Non-pigmented ciliary epithelial cell (primary cell): ENCODE measurements at regions not wholly inside any gene's neighbourhood (a gene's known extent, or its start where the extent isn't known, plus 50 kb on each side); places are given as distances from the start of the nearest gene placed in this dataset.
A peak's percentile ranks its signal among the peaks of the same experiment; 100 is the strongest.
"Not testable (repeated sequence)": the region's sequence is repeated elsewhere in the genome, so short reads cannot be mapped to it uniquely, and the experiment has no call there.

Experiments
- DNase-seq: peaks from one replicate; pipeline ENCODE4 v3.0.0-alpha.2; 2010; ENCODE audit warnings: low read depth

DNA sequence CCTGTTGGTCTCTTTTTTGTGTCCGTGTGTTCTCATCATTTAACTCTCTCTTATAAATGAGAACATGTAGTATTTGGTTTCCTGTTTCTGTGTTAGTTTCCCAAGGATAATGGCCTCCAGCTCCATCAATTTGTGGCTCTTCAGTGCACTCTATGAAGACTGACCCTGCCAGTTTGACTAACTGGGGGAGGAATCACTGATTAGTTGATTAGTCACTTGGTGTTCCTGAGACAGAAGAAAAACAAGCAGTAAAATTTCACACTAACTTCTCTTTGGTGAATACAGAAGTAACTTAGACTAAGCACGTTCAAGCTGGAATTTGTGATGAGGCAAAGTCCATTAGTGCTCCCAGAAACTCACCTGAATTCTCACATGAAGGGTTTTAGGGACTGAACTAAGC is 495.8 kb upstream of the RORB start:
- DNase-seq: no peak

DNA sequence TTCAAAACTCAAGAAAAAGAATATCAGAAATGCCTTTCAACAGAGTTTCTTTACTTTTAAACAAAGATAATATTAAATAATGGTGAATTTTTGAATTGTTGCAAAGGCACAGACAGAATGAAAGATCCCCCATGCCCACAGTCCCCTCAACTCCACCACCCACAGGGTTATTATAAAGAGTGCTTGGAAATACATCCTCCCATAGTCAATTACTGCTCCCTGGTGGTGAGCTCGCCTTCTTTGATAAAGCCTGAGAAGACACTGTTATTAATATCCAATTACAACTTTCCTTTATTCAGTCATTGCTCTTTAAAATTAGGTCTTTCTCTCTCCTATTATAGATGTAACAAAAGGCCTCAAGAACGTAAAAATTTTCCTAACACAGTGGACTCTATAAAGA is 490.2 kb upstream of the RORB start:
- DNase-seq: no peak

DNA sequence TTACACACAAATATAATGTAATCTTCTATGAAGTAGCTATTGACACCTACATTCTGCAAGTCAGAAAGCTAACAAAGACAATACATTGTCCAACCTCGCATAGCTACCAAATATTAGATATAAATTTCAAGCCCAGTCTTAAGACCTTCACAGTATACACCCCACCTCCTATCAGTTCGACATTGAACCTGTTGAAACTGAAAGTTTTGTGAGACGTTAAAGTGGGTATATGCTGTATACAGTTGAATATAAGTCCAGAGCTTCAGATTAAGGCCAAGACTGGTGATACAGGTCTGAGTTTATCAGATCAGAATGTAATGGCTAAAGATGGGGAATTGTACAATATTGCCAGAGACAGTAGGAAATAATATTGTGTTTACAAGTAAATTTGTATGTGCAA is 489.3 kb upstream of the RORB start:
- DNase-seq: no peak

DNA sequence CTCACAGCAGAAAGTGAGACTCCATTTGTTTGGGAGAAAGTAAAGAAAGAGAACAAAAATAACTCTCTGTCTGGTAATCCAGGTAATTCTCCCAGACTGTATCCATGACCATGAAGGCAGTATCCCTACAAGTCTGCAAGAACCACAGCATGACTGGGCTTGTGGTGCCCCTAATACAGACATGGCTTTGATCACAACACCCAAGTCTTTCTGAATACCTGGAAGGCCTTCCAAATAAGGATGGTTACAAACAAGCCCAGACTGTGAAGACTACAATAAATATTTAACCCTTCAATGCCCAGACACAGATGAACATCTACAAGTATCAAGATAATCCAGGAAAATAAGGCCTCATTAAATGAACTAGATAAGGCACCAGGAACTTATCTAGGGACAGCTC is 481.1 kb upstream of the RORB start:
- no peak for DNase-seq

DNA sequence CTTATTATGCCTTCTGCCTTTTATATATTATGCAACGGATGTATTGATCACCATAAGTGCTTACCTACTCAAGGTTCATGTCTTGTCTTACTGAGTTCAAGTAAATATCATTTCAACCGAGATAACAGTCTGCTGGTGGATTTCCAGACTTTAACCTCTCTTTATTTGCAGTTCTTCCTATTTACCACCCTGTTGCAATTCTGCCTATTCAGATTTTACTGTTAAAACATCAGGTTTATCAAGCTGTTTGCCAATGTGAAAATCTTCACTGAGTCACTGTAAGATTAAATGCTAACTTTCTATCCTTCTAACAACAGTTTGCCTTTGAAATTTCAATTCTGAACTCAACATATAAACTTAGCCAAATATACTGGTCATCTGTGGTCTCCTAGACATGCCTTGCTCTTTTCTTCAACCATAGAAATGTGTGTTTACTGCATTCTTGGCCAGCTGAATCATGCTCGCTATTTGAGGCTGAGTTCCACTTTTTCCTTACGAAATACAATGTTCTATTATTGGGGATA is 471.7 kb upstream of the RORB start:
- peak; percentile 85 for DNase-seq

DNA sequence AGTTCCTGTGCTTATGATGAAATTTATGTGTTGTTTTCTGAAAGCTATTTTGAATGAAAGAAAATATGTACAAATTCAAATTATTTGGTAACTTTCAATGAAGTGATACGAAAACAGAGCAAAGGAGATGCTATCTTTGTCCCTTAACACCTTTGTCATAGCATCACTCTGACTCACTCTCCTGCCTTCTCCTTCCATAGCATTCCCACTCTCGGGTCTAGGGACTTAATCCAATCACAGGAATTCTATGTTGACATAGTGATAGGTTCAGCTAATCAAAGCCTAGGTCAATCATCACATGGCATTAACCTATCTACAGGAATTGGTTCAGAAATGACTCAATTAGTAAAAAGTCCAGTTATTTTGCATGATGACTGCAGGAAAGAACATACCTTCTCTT is 464.7 kb upstream of the RORB start:
- DNase-seq: no peak

DNA sequence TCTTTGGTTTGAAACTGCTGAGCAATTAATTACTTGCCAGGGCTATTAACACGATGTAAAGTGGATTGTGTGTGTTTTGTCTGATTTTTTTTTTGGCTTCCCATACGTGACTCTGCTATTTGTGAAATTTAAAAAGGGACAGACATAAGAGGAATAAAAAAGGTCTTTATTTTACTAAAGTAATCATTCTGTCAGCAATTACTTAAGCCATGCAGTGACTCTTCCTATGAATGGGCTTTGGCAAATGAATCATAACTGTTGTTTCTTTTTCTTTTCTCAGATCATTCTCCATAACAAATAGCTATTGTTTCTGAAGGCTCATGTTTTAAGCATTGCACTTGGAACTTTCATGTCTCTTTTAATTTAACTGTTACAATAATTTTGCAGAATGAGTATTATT is 461.3 kb upstream of the RORB start:
- no peak for DNase-seq

DNA sequence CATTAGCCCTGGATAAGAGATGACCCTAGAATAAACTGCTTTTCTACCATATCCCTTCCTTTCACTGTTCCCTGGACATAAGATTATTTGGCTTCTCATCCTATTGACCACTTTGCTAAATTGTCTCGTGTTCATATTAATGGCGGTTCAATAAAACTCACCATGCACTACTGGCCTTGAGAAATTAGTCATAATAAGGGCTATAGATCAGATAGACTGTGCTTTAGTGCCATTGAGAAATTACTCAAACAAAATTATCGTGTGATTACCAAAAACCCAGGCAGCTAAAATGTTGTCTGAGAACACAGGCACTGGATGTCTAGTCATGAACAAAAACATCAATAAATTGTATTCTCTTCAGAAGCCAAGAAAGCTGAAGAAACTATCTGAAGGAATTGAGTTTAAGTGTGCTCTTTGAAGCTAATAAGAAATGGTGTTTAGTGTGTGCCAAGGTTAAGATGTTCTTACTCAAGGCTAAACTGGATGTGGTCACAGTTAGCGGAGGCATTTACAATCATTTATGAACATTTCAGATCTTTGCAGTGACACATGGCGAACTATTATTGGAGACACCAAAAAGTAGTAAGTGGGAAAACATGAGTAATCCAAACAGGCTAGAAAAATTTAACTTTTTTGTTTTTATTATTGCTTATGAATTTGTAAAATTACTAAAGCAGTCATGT is 460.4 kb upstream of the RORB start:
- peak; percentile 37 for DNase-seq

DNA sequence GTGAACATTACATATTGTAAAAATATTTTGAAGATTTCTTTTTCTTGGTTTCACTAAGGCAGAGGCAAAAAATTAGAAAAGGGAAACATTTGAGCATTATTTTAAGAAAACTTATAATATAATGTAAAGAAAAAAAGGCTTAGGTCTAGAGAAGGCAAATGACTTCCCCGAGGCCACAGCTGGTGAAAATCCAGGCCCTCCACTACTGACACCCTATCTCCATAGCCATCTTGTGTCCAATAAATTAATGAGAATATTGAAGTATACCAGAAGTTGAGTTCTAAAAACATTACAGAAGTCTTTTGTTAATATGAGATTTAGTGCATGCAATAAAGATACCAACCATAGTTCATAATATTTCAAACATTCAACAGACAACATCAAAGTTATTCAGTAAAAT is 459.9 kb upstream of the RORB start:
- no peak for DNase-seq

DNA sequence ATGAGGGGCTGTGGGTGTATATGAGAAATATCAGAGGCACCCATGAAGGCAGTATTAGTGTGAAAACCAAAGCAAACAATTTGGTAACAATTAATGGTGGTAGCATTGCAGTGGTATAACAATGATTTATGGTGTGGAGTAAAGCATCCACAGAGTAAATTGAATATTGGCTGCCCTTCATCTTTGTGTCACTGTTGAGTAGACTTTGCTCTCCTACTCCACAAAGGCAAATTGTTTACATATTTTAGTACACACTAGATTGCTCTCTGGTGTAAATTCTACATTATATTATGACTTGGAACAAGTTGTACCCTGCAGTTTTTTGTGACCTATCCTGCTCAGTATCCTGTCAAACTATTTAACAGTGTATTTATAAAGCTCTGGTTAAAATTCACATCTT is 455.5 kb upstream of the RORB start:
- no peak for DNase-seq

DNA sequence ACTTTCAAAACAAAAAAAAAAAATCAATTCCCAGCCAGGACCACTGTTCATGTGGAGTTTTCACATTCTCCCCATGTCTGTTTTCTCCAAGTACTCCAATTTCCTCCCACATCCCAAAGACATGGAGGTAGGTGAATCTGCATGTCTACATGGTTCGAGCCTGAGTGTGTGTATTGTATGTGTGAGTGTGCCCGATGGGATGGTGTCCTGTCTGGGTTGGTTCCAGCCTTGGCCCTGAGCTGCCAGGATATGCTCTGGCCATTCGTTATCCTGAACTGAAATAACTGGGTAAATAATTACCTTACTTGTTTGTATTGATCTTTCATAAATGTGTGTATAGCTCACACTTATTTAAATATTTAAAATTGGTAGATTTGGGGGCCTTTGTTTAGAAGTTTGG is 452.3 kb upstream of the RORB start:
- no peak for DNase-seq

DNA sequence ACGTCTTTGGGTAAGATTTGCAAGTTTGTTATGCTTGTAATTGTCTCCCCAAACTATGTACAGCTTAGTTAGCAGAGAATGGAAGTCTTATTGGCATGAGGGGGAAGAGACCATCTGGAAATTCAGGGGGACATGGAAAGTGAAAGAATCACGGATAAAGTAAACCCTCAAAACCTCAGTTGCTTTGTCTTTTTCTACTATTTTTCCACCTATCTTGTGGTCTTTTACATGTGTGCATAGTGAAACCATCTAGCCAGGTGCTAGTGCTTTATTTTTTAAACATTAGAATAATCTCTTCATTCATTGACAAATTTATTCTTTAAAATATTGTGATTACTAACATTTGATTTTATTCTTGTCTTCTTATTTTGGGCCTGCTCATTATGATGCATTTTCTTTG is 441.1 kb upstream of the RORB start:
- DNase-seq: no peak

DNA sequence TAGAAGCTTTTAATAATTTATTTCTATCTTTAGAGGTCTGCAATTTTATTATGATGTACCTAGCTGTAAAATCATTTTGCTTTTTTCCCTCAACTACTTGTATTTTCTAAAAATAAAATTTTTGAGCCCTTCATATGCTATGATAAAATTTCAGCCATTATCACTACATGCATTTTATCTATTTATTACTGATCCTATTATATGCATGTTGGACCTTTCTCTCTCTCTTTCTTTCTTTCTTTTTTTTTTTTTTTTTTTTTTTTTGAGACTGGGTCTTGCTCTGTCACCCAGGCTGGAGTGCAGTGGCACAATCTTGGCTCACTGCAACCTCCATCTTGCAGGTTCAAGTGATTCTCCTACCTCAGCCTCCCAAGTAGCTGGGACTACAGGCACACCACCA is 440.1 kb upstream of the RORB start:
- DNase-seq: not testable (repeated sequence)

DNA sequence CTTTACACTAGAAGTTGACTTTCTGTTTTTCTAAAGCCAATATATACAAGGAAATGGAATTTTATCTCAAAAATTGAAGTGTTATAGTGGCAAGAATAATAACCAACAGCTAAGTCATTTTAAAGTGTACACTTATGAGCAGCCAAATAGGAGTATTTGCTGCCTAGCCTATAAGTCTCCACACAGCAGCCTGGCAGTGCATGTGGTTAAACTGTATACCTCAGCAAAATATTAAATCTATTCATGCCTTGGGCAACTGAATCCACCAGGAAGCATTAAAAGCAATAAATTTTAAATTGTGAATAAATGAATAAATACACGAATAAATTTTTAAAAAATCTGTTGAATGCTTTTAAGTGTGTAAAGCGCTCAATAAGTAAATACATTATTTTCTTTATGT is 432.4 kb upstream of the RORB start:
- no peak for DNase-seq

DNA sequence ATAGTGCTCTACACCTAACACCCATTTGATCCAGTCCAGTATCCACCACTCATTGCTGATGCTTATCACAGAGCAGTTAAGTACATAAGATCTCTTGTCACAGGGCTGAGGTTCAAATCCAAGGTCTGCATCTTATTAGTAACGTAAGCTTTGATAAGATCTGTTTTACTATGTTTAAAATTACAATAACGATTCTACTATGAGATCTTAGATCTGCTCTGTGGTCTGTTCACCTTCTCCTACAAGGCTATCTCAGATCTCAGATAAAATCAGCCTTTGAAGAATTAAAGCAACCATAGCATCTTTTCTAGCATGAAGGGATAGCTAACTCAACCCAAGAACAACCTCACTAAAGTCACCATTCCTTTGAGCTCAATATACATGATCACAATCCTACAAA is 431.0 kb upstream of the RORB start:
- DNase-seq: no peak

DNA sequence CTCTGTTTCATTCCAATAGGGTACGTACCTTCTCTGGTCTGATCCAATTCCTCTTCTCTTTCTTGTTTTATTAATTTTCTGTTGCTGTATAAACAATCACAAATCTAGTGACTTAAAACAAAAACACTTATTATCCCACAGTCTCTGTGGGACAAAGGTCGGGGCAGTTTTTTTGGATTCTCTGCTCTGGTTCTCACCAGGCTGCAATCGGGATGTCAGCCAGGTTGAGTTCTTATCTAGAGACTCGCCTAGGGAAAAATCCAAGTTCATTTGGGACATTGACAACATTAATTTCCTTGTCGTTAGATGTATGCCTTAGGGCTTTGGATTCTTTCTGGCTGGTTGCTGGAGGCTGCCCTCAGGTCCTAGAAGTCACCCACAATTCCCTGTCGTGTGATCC is 430.5 kb upstream of the RORB start:
- no peak for DNase-seq

DNA sequence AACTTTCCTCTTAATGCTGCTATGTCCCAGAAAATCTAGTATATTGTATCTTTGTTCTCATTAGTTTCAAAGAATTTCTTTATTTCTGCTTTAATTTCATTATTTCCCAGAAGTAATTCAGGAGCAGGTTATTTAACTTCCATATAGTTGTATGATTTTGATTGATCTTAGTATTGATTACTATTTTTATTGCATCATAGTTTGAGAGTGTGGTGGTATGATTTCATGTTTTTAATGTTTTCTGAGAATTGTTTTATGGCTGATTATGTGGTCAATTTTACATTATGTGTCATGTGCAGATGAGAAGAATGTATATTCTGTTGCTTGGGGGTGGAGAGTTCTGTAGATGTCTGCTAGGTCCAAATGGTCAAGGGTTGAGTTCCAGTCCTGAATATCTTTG is 425.6 kb upstream of the RORB start:
- no peak for DNase-seq

DNA sequence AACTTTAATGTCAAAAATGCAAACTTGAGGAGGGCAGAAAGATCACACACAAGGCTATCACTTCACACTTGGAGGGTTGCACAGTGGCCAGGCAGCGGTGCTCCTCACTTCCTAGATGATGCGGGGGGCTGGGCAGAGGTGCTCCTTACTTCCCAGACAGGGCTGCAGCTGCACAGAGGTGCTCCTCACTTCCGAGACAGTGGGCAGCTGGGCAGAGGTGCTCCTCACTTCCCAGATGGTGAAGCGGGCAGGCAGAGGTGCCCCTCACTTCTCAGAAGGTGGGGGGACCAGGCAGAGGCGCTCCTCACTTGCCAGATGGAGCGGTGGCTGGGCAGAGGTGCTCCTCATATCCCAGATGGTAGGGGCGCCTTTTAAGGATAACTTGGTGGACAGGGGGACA is 423.2 kb upstream of the RORB start:
- no peak for DNase-seq

DNA sequence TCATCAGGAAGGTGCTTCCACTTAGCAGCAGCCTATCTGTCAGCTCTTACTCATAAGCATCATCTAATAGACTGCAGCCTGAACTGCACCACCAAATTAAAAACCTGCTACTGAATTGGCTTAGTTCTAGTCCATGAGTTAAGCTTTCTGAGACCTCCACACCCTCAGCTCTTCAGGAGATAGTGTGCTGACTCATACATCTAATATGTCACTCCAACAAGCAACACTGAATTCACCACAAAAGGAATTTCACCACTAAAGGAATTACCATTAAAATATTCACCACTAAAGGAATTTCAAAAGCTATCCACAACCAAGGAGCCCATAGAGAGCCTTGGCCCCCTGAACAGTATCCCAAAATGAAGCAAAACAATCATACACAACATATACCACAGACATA is 418.5 kb upstream of the RORB start:
- DNase-seq: peak; percentile 70

DNA sequence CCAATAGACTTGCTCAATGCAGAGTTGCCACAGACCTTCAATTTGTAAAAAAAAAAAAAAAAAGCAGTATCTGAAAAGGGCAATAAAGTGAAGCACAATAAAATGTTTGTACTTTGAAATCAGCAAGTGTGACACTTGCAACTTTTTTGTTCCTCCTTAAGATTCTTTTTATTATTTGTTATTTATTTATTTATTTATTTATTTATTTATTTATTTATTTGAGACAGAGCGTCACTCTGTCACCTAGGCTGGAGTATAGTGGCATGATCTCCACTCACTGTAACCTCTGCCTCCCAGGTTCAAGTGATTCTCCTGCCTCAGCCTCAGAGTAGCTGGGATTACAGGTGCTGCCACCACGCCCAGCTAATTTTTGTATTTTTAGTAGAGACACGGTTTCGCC is 416.5 kb upstream of the RORB start:
- DNase-seq: not testable (repeated sequence)

DNA sequence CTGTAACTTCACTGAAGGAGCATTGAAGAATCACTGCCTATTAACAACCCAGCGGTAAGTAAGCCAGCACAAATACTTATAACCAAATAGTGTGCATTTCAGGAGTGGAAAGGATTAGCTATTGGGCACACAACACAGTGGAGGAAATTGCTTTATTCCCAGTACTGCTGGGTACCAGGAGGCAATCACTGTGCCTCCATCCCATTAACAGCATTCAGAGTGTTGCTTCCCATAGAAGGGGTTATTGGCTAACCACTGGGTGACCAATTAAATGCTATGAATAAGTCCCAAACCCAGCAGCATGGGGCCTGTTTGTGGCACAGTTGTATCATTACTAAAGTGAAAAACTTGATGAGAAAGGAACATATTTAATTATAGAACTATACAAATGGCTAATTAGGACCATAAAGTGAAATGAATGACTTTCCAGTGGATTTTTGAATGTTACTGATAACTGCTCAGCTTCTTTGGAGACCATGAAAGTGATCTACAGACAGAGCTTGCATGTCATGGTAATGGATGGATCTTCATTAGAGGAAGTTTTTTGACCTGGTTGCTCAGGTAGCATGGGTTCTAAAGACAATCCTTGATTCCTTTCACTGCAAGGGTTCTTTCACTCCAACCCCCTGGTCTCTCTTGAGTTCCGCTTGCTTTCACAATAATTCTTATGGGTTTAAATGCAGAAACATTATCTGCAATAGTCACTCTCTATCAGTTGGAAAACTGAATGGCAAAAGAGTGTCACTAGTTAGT is 413.3 kb upstream of the RORB start:
- DNase-seq: no peak

DNA sequence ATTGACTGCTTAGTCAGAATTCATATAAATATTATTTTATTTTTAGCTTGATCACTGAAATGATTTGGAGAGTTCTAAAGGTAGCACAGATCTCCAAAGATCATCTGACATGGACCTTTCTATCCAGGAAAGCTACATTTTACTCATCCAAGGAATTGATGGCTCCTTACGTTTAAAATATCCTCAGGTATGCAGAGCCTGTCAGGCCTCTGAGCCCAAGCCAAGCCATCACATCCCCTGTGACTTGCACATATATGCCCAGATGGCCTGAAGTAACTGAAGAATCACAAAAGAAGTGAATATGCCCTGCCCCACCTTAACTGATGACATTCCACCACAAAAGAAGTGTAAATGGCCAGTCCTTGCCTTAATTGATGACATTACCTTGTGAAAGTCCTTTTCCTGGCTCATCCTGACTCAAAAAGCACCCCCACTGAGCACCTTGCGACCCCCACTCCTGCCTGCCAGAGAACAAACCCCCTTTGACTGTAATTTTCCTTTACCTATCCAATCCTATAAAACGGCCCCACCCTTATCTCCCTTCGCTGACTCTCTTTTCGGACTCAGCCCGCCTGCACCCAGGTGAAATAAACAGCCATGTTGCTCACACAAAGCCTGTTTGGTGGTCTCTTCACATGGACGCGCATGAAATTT is 411.6 kb upstream of the RORB start:
- DNase-seq: not testable (repeated sequence)

DNA sequence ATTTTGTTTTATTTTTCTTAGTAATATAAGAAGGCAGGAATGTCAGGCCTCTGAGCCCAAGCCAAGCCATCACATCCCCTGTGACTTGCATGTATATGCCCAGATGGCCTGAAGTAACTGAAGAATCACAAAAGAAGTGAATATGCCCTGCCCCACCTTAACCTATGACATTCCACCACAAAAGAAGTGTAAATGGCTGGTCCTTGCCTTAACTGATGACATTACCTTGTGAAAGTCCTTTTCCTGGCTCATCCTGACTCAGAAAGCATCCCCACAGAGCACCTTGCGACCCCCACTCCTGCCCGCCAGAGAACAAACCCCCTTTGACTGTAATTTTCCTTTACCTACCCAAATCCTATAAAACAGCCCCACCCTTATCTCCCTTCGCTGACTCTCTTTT is 406.2 kb upstream of the RORB start:
- not testable (repeated sequence) for DNase-seq
